Gastrocnemius medialis (tissue), 4 donors: ENCODE measurements at regions not wholly inside any gene's neighbourhood (a gene's known extent, or its start where the extent isn't known, plus 50 kb on each side); places are given as distances from the start of the nearest gene placed in this dataset.

Experiments
- CTCF ChIP-seq, 5 experiments: fragments of 450-650 bp in 3 of 5; fragments of 200-600 bp in 2 of 5; sonication (generic) in 2 of 5; IDR thresholded peaks in 4 of 5; conservative IDR thresholded peaks in 1 of 5; 1 replicate in 4 of 5; 2 replicates in 1 of 5; pipeline ENCODE4 v1.5.1; 2016 to 2019; ENCODE audit warnings: antibody characterized with exemption in 5 of 5, mild to moderate bottlenecking in 3 of 5, moderate library complexity in 3 of 5
- POLR2A ChIP-seq, 2 donors: fragments of 450-650 bp; IDR thresholded peaks; one replicate each; pipeline ENCODE4 v1.6.1; 2017; ENCODE audit warnings: antibody characterized with exemption in 2 of 2, mild to moderate bottlenecking in 2 of 2, moderate library complexity in 2 of 2

- no peak for TF ChIP-seq CTCF (IDR thresholded peaks at IDR 0.05 in 4 of 5, conservative IDR thresholded peaks at IDR 0.05 in 1 of 5)
- no peak for TF ChIP-seq POLR2A (IDR thresholded peaks at IDR 0.05)
These were observed 125.6 kb downstream of the RPLP1 start for GRCh38 chr15:69578252-69578651.
